ENCODE measurements at regions not wholly inside any gene's neighbourhood (a gene's known extent, or its start where the extent isn't known, plus 50 kb on each side); places are given as distances from the start of the nearest gene placed in this dataset.
"Not testable (repeated sequence)": the region's sequence is repeated elsewhere in the genome, so short reads cannot be mapped to it uniquely, and the experiment has no call there.

DNA sequence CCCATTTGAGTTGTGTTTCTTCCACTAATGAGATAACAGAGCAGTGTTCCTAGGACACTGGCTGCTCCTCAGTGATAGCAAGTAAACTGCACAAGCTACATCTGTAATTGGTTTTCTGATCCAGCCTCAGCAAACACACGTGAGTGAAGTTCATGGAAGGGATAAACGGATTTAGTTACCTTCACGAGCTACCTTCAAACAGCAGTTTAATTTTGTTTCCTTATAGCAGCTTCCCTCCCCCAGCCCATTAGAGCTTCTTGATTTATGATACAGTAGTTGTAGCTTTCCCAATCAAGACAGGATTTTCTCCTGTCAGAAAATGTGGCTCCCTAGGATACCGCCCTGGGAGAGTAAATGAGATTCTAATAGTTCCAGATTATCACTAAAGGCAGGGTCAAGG, 634.2 kb upstream of the FAT1 start:
- POLR2A ChIA-PET: no interaction called here
- CTCF ChIA-PET: no interaction called here

DNA sequence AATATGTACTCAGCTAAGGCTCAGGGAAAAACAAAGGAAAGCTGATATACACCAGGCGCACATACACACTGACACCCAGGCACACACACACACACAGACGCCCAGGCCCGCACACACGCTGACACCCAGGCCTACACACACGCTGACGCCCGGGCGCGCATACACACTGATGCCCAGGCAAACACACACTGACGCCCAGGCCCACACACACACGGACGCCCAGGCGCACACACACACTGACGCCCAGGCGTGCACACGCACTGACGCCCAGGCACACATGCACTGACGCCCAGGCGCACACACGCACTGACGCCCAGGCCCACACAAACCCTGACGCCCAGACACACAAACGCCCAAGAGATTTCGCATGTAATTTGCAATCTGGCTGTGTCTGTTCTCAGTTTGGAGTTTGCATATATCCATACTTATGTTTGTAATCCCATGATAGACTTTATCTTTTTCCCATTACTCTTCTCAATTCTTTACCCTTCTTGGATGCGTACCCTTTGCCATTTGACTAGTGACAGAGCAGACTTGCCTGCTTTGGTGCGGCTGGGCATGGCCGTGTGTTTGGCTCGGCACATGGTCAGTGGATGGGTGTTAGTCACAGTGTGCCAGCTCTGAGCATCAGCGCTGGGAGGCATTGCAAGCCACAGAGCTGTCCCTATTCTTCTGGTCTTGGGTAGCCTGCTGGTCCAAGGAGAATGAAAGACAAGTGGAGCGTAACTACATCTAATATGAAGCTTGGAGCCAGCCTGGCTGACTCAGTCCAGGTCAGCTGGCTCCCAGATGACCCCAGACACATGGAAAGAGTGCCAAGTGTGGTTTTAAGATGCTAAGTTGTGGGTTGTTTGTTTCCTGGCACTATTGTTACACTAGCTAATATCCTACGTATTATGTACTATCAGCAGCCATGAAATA, 632.4 kb upstream of the ZFP42 start:
- POLR2A ChIA-PET: no interaction called here
- CTCF ChIA-PET: no interaction called here

DNA sequence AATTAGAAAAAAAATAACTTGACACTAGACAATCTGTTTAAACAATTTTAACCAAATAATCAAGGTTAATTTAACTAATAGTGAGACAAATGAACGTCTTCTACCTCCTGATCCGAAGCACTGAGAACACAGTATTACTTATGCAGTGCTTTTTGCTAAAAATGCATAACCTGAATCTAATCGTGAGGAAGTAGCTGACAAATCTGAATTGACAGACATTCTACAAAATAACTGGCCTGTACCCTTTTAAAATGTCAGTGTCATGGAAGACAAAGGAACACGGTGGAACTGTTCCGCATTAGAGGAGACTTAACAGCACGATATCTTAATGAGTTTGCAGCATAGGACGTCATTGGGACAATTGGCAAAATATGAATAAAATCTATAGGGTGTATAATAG, 631.2 kb upstream of the ZFP42 start:
- ChIA-PET CTCF (no interaction called here), POLR2A (no interaction called here)

DNA sequence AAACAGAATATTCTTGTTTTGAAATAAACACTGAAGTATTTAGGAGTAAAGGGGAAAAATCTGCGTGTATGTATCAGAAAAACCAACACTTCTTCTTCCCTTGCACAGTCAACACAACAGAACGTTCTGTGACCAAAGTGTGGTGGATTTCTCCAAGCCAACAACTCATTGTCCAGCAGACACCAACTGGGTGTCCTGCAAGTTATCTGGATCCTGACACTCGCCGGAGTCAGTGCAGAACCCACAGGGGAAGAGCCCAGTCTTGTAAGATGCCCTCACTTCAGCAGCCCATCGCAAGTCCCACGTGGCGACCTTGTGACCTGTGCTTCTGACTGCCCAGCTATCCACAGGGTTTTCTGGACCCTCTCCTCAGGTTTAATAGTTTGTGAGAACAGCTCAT, 630.7 kb upstream of the ZFP42 start:
- CTCF ChIA-PET: no interaction called here
- POLR2A ChIA-PET: no interaction called here

DNA sequence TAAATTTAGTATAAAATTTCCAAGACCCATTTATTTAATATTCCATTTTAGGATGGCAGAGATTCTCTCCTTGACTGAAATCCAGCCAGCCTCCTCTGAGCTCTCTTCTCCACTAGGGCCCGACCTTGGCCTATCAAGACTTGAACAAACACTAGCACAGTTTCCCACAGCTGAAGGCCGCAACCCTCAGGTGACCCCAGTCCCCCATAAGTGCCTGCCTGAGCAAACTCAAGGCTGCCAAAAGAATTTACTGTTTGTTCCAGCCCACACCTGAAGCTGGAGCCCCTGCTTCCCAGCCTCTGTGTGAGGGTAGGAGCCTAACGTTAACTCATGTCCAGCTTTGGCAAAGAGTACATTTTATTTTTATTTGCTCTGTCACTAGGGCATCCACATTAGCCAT, 629.0 kb upstream of the ZFP42 start:
- ChIA-PET CTCF (no interaction called here), POLR2A (no interaction called here)

DNA sequence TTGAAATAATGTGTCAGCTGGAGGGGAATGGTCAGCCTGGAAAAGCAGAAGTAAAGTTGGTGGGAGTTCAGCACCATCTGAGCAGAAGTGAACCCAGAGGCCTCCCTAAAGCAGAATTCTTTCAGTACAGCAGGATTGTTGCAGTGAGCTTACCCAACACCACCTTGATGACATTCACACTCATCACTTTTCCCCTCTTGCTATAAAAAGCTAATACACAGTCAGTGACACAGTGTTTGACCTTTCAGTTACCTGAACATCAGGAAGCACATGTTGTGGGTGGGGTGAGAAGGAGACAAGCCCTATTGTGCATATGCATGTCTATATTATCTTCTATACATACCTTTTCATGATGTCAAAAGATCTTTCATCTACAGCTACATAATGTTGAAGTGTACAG, 624.7 kb upstream of the ZFP42 start:
- CTCF ChIA-PET: no interaction called here
- POLR2A ChIA-PET: no interaction called here

DNA sequence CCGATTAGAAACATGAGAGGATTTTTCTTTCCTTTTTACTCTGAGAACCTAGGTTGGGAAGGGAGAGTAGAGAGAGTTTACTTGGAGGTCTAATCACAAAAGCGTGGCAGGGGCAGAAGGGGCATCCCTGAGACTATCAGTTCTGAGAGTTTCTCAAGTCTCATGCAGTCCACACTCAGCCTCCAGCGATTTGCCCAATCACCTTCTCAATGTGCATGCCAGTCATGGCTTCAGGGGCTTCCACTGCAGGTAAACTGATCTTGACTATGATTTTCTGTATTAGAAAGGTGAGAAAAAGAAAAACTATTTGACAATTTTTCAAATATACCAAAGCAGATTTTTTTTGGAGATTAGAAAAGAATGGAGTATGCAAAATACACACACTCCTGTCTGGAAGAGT, 617.1 kb upstream of the ZFP42 start:
- ChIA-PET POLR2A (no interaction called here), CTCF (no interaction called here)

DNA sequence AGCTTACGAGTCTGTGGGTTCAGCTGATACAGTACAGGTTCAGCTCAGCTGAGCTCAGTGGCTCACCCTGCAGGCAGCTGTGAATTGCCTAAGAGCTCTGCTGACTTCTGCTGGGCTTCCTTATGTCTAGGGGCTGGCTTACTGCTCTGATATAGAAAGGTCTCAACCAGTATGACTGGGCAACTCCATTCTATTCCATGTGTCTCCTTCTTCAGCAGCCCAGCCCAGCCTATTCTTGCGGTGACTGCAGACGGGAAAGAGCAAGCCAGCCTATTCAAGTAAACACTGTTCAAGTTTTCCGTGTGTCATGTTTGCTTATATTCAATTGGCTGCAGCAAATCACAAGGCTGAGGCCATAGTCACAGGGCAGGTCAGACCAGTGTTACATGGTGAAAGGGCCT, 615.4 kb upstream of the ZFP42 start:
- CTCF ChIA-PET: no interaction called here

DNA sequence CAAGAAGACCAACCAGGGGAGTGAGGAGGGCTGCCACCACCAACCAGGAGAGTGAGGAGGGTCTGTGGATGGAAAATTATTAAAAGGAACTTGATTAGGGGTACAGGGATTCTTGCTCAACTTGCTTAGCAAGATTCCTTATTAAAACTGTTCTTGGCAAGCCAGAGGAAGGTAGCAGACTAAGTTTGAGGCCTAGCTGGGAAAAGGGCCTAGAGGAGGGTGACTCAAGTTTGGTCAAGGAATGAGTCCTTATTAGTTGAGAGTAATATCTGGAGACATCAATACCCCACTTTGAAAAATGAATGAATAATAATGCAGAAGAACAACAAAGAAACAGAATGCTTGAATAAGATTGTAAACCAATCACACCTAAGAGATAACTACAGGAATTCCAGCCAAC, 612.4 kb upstream of the ZFP42 start:
- ChIA-PET CTCF (interaction anchor here (0.6 kb wide), 1 partner anchor 78 kb away, joined by 3 read pairs; no protein-coding TSS in a partner anchor), POLR2A (no interaction called here)

More for the DNA sequence above, 615.4 kb upstream of the ZFP42 start:
- POLR2A ChIA-PET: no interaction called here

DNA sequence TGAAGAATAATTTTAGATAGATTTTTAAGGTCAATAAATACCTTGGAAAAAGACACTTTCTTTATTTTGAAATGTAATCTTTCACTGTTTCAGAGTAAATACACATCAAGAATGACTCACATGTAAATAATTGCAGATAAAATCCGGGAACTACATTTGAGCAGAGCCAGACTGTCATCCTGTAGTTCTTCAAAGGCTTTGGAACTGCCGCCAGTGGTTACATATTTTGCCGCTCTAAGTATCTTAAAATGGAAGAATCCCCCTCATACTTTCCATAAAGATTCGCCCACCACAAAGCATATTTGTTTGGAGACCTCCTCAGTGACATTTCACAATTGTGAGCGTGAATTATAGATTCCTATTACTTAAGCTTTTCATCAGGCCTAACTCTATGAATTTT, 607.8 kb upstream of the ZFP42 start:
- POLR2A ChIA-PET: no interaction called here

DNA sequence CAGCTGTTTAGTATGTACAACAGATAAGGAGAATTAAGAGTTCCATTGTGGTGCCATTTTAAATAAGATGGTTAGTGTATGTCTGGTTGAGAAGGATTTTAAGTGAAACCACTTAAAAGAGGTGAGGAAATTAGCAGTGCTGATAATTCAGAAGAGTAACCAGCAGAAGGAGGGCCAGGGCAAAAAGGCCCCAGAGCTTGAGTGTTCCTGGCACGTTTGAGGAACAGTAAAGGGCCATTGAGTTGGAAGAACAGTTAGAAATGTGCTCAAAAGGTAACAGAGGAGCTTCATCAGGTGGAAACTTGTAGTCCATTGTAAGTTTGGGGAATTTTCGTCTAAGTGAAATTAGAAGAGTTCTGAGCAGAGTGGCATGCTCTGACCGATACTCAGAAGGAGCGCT, 606.2 kb upstream of the ZFP42 start:
- POLR2A ChIA-PET: no interaction called here

More for the DNA sequence above, 607.8 kb upstream of the ZFP42 start:
- CTCF ChIA-PET: no interaction called here

DNA sequence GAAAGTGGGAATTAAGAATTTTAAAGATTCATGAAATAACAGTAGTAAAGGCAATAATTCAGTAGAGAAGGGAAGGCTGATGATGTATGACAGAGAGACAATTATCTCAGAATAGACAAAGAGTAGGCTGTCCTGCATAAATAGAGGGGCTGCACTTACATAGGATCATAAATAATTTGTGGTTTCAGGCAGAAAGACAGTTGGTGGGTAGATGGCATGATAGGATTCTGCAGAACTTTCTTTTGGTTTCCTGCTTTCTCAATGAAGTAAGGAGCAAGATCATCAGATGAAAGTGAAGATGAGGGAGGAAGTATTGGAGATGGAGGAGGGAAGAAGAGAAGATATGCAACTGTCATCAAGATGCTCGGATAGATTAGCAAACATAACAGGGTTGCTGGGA, 604.9 kb upstream of the ZFP42 start:
- POLR2A ChIA-PET: no interaction called here
- CTCF ChIA-PET: no interaction called here

More for the DNA sequence above, 606.2 kb upstream of the ZFP42 start:
- CTCF ChIA-PET: no interaction called here

DNA sequence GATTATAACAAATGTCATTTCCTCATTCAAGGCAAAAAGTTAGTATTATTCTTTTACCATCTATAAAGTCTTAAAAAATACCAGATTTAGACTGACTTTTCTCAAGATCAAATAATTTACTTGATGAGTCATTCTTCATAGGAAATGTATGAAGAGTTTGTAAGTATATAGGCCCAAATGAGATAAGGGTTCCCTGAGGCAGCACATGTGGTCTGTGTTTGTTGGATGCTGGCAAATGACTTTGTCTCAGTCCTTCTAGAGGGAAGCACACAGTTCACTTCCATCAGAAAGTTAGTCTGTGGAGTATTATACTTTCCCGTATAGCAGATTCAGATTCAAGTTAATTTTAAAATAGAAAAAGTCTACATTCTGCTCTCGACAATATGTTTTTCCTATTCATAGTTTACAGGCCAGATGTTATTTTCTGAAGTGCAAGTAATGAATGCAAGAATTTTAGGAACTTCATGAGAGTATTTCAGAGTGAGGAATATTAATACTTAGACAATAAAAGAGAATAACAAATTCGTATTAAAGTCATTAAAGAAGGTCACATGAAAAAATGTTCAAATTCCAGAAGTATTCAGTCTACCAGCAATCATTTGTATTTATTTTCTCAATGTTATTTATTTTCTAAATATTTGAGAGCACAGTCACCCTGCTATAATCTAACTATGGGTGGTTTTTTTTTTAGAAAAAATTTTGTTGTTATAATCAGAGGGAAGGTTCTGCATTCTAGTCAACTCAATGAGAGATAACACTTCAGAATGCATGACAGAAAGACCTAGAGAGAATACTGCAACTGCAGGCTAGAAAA, 601.8 kb upstream of the ZFP42 start:
- ChIA-PET CTCF (no interaction called here), POLR2A (no interaction called here)

DNA sequence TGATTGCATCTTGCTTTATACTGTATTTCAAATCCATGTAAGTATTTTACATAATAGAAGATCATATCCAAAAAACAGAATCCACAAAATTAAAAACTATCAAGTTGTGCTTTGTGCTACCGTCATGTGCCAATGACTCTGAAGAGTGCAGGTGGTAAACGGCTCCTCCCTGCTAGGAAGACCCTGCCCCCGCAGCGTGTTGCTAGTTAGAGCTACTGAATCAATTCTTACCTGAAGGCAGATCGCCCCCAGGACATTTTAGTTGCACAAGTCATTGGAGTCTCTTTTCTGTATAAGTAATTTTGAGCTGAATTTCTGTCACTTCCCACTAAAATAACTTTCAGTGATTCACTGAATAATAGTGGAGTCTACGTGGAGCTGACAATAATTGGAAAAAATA, 599.5 kb upstream of the ZFP42 start:
- ChIA-PET CTCF (no interaction called here), POLR2A (no interaction called here)

DNA sequence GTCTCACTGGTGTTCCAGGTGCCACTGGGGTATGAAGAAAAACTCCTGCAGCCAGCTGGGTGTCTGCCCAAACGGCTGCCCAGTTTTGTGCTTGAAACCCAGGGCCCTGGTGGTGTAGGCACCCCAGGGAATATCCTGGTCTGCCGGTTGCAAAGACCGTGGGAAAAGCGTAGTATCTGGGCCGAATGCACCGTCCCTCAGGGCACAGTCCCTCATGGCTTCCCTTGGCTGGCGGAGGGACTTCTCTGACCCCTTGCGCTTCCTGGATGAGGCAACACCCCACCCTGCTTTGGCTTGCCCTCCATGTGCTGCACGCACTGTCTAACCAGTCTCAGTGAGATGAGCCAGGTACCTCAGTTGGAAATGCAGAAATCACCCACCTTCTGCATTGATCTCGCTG, 587.1 kb upstream of the ZFP42 start:
- CTCF ChIA-PET, POLR2A ChIA-PET: not testable (repeated sequence)

DNA sequence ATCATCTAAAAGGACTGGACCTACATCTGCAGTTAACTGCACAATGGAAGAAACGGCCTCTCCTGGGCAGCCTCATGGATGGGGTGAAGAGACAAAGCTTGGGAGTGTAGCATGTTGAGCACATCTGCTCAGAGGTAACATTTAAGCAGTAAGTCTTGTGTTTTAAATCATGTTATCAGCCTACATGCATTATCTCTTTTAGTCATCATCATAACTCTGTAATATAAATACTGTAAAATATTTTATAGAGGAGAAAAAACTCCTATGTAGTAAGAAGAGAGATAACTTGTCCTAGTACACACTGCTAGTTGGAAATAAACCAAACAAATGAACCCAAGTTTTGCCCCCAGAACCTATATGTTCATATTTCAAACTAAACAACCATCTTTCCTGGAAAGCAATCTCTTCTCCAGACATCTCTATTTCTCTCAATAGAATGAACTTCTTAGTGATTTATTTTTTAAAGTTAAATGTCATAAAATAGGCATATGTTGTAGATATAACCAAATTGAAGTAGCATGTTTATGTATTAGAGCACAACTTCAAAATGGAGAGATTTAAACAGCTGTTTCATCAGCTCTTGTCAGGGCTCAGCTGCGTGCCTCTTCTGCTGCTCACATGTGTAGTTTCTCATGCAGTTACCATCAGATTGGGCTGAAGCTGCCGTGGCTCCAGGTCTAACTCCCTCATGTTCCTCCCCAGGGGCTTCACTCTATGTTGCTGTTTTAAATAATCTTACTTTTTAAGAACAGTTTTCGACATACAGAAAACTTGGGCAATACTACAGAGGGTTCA, 581.8 kb upstream of the ZFP42 start:
- POLR2A ChIA-PET: no interaction called here
- CTCF ChIA-PET: no interaction called here

DNA sequence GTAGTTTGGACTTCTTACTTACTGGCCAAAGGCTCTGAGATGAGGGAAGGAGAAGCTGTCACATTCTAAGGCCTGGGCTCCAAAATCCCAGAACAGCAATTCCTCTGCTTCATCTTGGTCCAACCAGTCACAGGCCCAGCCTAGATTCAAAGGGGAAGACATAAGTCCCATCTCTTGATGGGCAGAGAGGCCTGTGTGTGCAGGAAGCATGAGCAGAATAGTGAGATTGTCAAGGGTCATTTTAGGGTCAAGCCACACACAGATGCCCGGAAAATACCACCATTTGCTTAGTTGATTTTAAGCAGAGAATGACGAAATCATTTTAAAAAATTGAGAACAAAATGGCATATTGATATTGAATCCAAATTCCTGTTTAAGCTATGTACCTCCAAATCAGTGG, 580.9 kb upstream of the ZFP42 start:
- POLR2A ChIA-PET: no interaction called here
- CTCF ChIA-PET: no interaction called here

DNA sequence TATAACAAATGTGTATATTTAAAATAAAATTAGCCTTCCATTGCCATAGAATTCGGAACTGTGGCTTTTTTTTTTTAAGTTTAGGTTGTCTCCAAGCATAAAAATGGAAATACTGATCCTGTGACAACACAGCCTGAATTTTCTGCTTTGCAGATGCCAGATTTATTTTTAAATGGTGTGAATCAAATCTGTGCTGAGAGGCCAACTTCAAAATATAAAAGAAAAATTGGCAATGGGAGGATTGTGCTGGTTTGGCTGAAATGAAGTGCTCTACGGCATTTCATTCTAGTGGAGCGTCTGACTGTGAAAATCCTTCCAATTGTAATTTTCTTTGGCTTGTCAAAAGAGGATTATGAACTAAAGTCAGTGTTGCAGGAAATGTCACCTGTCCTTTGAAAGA, 580.3 kb upstream of the ZFP42 start:
- POLR2A ChIA-PET: no interaction called here
- CTCF ChIA-PET: no interaction called here

DNA sequence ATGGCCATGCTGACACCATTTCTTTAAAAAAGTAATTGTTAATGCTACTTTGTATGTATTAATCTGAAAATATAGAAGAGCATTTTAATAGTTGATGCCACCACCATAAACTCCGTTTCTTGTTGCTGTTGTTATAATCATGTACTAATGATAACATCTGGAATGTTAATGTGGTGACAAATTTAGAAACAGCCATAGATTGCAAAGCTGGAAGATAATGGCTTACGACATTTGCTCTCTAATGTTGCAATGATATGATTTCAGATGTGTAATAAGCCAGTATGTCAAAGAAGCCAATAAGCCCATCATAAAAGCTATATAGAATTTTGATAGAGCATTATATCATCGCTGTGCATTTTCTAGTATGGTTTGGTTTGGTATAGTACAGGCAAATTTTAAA, 579.4 kb upstream of the ZFP42 start:
- POLR2A ChIA-PET: no interaction called here
- CTCF ChIA-PET: no interaction called here

DNA sequence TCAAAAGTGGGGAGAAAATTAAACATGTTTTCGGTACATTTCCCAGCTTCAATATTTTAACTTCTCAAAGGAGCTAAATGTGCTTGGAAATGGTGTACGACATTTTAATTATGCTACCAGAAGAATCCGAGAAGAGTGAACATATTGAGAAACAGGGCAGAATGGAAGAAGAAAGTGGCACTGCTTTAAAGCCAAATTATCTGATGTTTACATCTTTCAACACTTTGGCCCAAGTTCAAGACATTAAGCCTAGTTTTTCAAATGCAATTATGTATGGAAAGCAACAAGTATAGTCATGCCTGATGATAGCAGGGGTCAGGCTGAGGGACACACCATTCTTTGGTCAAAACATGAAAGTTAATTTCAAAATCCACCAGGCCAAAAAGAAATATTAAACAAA, 577.9 kb upstream of the ZFP42 start:
- ChIA-PET CTCF (no interaction called here), POLR2A (no interaction called here)

DNA sequence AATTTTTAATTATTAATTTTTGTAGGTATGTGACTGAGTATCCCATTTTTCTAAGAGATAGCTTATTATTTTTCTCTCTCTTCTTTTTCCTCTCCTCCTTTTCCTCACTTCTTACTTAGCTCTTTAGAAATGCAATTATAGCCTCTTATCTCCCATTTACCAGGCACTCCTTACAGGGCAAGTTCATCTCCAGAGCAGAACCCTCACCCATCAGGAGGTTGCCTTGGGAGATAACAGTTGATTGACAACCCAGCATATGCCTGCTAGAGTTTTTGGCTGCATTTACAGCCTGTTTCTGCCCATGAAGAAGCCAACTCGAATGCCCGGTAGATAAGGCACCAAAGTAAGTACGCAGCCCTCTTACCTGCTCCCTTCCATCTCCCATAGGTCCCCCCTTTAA, 572.9 kb upstream of the ZFP42 start:
- ChIA-PET CTCF (no interaction called here), POLR2A (no interaction called here)

All from activated CD8-positive, alpha-beta memory T cell treated with anti-CD3 and anti-CD28 coated beads for 36 hours (primary cell).